Adipocyte (in vitro differentiated cells): ENCODE measurements at regions not wholly inside any gene's neighbourhood (a gene's known extent, or its start where the extent isn't known, plus 50 kb on each side); places are given as distances from the start of the nearest gene placed in this dataset.

Experiments used
- DNase-seq: peaks from one replicate; pipeline ENCODE4 v3.0.0-alpha.2; 2015; ENCODE audit warnings: low read depth
- H3K27me3 ChIP-seq: replicated peaks from 2 replicates; pipeline ENCODE4 v1.7.0; 2013; ENCODE audit warnings: mild to moderate bottlenecking, low read length, moderate library complexity; ENCODE audit not compliant: control insufficient read depth, insufficient read depth
- H3K36me3 ChIP-seq: 2 replicates; pipeline ENCODE4 v1.7.0; 2013; ENCODE audit warnings: low read length, mild to moderate bottlenecking, moderate library complexity; ENCODE audit not compliant: control insufficient read depth, insufficient read depth, severe bottlenecking
- H3K4me1 ChIP-seq: 2 replicates; pipeline ENCODE4 v1.7.0; 2013; ENCODE audit warnings: mild to moderate bottlenecking, low read length, moderate library complexity; ENCODE audit not compliant: control insufficient read depth, insufficient read depth
- H3K4me3 ChIP-seq: 2 replicates; pipeline ENCODE4 v1.7.0; 2013; ENCODE audit warnings: mild to moderate bottlenecking, low read length, moderate library complexity
- H3K9ac ChIP-seq: 2 replicates; pipeline ENCODE4 v1.7.0; 2013; ENCODE audit warnings: mild to moderate bottlenecking, low read length, moderate library complexity
- H3K9me3 ChIP-seq: 2 replicates; pipeline ENCODE4 v1.7.0; 2013; ENCODE audit warnings: mild to moderate bottlenecking, low read length, moderate library complexity; ENCODE audit not compliant: control insufficient read depth

GRCh38 chr10:52409195-52409594 is 95.1 kb downstream of the DKK1 start:
- Histone ChIP-seq H3K9me3 (no peaks in the 10 kb centered on the region), H3K27me3 (no peaks in the 10 kb centered on the region), H3K4me3 (no peak overlapping the region), H3K36me3 (no peaks in the 10 kb centered on the region), H3K9ac (no peak overlapping the region), H3K4me1 (peaks cover 8% of the 10 kb centered on the region)
- no peak for DNase-seq

GRCh38 chr10:52409928-52410327 is 95.8 kb downstream of the DKK1 start:
- H3K9me3 ChIP-seq = no peaks in the 10 kb centered on the region
- H3K9ac ChIP-seq = peak overlapping the region; percentile 10
- H3K4me1 ChIP-seq = peaks cover 8% of the 10 kb centered on the region
- no peak for DNase-seq
- H3K36me3 ChIP-seq = no peaks in the 10 kb centered on the region
- H3K27me3 ChIP-seq = no peaks in the 10 kb centered on the region
- no peak overlapping the region for H3K4me3 ChIP-seq

- H3K9me3 ChIP-seq = no peaks in the 10 kb centered on the region
- H3K36me3 ChIP-seq = no peaks in the 10 kb centered on the region
- H3K27me3 ChIP-seq = no peaks in the 10 kb centered on the region
- no peak overlapping the region for H3K4me3 ChIP-seq
- no peak for DNase-seq
- H3K4me1 ChIP-seq = peaks cover 8% of the 10 kb centered on the region
- H3K9ac ChIP-seq = peak overlapping the region; percentile 10
These were observed 96.8 kb downstream of the DKK1 start for GRCh38 chr10:52410916-52411315.

GRCh38 chr10:52419281-52419680 is 105.2 kb downstream of the DKK1 start:
- no peaks in the 10 kb centered on the region for H3K27me3 ChIP-seq
- no peak for DNase-seq
- no peaks in the 10 kb centered on the region for H3K9me3 ChIP-seq
- H3K9ac ChIP-seq = no peak overlapping the region
- no peak overlapping the region for H3K4me3 ChIP-seq
- peaks cover 9% of the 10 kb centered on the region for H3K4me1 ChIP-seq
- H3K36me3 ChIP-seq = no peaks in the 10 kb centered on the region

- Histone ChIP-seq H3K4me1 (peaks cover 15% of the 10 kb centered on the region), H3K9ac (no peak overlapping the region), H3K4me3 (no peak overlapping the region), H3K36me3 (no peaks in the 10 kb centered on the region), H3K9me3 (no peaks in the 10 kb centered on the region), H3K27me3 (no peaks in the 10 kb centered on the region)
- DNase-seq = no peak
These were observed 106.6 kb downstream of the DKK1 start for GRCh38 chr10:52420656-52421055.

- no peaks in the 10 kb centered on the region for H3K27me3 ChIP-seq
- H3K36me3 ChIP-seq = no peaks in the 10 kb centered on the region
- peaks cover 1% of the 10 kb centered on the region for H3K9me3 ChIP-seq
- peak; percentile 7 for DNase-seq
- H3K4me1 ChIP-seq = peaks cover 15% of the 10 kb centered on the region
- H3K9ac ChIP-seq = no peak overlapping the region
- H3K4me3 ChIP-seq = no peak overlapping the region
These were observed 109.3 kb downstream of the DKK1 start for GRCh38 chr10:52423369-52423768.

- Histone ChIP-seq H3K27me3 (no peaks in the 10 kb centered on the region), H3K9me3 (peaks cover 3% of the 10 kb centered on the region), H3K4me3 (no peak overlapping the region), H3K36me3 (no peaks in the 10 kb centered on the region), H3K9ac (no peak overlapping the region), H3K4me1 (peaks cover 15% of the 10 kb centered on the region)
- no peak for DNase-seq
These were observed 110.3 kb downstream of the DKK1 start for GRCh38 chr10:52424341-52424740.

GRCh38 chr10:52434734-52435133 is 120.7 kb downstream of the DKK1 start:
- DNase-seq = no peak
- peaks cover 22% of the 10 kb centered on the region for H3K4me1 ChIP-seq
- H3K36me3 ChIP-seq = no peaks in the 10 kb centered on the region
- no peak overlapping the region for H3K4me3 ChIP-seq
- H3K9ac ChIP-seq = no peak overlapping the region
- H3K9me3 ChIP-seq = no peaks in the 10 kb centered on the region
- H3K27me3 ChIP-seq = no peaks in the 10 kb centered on the region

- H3K36me3 ChIP-seq = no peaks in the 10 kb centered on the region
- H3K4me3 ChIP-seq = no peak overlapping the region
- H3K27me3 ChIP-seq = no peaks in the 10 kb centered on the region
- peak; percentile 51 for DNase-seq
- H3K9me3 ChIP-seq = no peaks in the 10 kb centered on the region
- peak overlapping the region; percentile 50 for H3K9ac ChIP-seq
- peaks cover 22% of the 10 kb centered on the region for H3K4me1 ChIP-seq
These were observed 122.6 kb downstream of the DKK1 start for GRCh38 chr10:52436664-52437063.

- no peak for DNase-seq
- H3K9me3 ChIP-seq = no peaks in the 10 kb centered on the region
- peak overlapping the region; percentile 50 for H3K9ac ChIP-seq
- no peaks in the 10 kb centered on the region for H3K27me3 ChIP-seq
- no peak overlapping the region for H3K4me3 ChIP-seq
- H3K36me3 ChIP-seq = no peaks in the 10 kb centered on the region
- peaks cover 23% of the 10 kb centered on the region for H3K4me1 ChIP-seq
These were observed 123.1 kb downstream of the DKK1 start for GRCh38 chr10:52437205-52437646.

GRCh38 chr10:52438119-52438518 is 124.0 kb downstream of the DKK1 start:
- Histone ChIP-seq H3K4me3 (peak overlapping the region; percentile 16), H3K9me3 (no peaks in the 10 kb centered on the region), H3K9ac (peak overlapping the region; percentile 61), H3K27me3 (no peaks in the 10 kb centered on the region), H3K36me3 (no peaks in the 10 kb centered on the region), H3K4me1 (peaks cover 32% of the 10 kb centered on the region)
- DNase-seq = no peak

GRCh38 chr10:52440612-52441285 is 126.7 kb downstream of the DKK1 start:
- Histone ChIP-seq H3K9ac (no peak overlapping the region), H3K27me3 (no peaks in the 10 kb centered on the region), H3K36me3 (no peaks in the 10 kb centered on the region), H3K4me3 (no peak overlapping the region), H3K9me3 (no peaks in the 10 kb centered on the region), H3K4me1 (peaks cover 55% of the 10 kb centered on the region)
- DNase-seq = no peak
